ENCODE measurements at regions not wholly inside any gene's neighbourhood (a gene's known extent, or its start where the extent isn't known, plus 50 kb on each side); places are given as distances from the start of the nearest gene placed in this dataset.

DNA sequence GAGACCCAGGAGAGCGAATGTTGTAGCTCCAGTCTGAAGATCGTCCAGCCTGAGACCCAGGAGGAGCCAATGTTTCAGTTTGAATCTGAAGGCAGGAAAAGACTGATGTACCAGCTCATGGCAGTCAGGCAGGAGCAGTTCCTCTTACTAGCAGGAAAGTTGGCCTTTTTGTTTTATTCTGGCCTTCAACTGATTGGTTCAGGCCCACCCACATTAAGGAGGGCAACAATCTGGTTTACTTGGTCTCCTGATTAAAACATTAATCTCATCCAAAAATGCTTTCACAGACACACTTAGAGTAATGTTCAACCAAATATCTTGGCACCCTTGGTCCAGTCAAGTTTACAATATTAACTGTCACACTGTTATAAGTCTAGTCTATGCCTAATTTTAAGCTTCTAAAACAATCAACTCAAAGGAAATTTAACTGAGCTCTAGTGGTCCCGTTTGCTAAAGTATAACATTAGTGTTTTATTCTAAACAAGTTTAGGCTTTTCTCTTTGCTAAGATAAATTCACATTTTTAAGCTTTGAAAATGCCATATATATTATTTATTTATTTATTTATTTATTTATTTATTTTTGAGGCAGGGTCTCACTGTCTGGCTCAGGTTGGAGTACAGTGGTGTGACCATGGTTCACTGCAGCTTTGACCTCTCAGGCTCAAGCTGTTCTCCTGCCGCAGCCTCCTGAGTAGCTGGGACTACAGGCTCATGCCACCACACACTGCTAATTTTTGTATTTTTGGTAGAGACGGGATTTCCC, 275.5 kb upstream of the SLC35B3 start:
- Mint-ChIP-seq H3K4me3 (no peak overlapping the region), H3K4me1 (no peaks in the 10 kb centered on the region), H3K9me3 (no peaks in the 10 kb centered on the region), H3K36me3 (no peaks in the 10 kb centered on the region), H3K27ac (no peak overlapping the region), H3K27me3 (ENCODE audit: low read depth in 2 of 2) (no peaks in the 10 kb centered on the region)
- intact Hi-C loops (cut with micrococcal nuclease): no loop called here
- ATAC-seq (no peak), DNase-seq (no peak)
- Histone ChIP-seq H3K9me3 (ENCODE audit: control insufficient read depth, insufficient read depth, low read length) (no peaks in the 10 kb centered on the region), H3K4me3 (ENCODE audit: low read length) (no peak overlapping the region), H3K27me3 (ENCODE audit: control insufficient read depth, insufficient read depth, low read length) (no peaks in the 10 kb centered on the region), H3K36me3 (ENCODE audit: control insufficient read depth, insufficient read depth, low read length) (no peaks in the 10 kb centered on the region), H3K27ac (ENCODE audit: low read length) (no peak overlapping the region), H3K4me1 (ENCODE audit: control insufficient read depth, insufficient read depth, low read length) (no peaks in the 10 kb centered on the region)
- TF ChIP-seq, protein P1, sequence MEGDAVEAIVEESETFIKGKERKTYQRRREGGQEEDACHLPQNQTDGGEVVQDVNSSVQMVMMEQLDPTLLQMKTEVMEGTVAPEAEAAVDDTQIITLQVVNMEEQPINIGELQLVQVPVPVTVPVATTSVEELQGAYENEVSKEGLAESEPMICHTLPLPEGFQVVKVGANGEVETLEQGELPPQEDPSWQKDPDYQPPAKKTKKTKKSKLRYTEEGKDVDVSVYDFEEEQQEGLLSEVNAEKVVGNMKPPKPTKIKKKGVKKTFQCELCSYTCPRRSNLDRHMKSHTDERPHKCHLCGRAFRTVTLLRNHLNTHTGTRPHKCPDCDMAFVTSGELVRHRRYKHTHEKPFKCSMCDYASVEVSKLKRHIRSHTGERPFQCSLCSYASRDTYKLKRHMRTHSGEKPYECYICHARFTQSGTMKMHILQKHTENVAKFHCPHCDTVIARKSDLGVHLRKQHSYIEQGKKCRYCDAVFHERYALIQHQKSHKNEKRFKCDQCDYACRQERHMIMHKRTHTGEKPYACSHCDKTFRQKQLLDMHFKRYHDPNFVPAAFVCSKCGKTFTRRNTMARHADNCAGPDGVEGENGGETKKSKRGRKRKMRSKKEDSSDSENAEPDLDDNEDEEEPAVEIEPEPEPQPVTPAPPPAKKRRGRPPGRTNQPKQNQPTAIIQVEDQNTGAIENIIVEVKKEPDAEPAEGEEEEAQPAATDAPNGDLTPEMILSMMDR (IDR thresholded peaks at IDR 0.05): no peak
- 89% methylated on average over 4 of the region's 5 CpGs for WGBS (ENCODE audit: insufficient coverage)

- TF ChIP-seq, protein P1 (IDR thresholded peaks at IDR 0.05): no peak
- Mint-ChIP-seq H3K9me3 (no peaks in the 10 kb centered on the region), H3K27ac (no peak overlapping the region), H3K4me1 (no peaks in the 10 kb centered on the region), H3K36me3 (no peaks in the 10 kb centered on the region), H3K4me3 (no peak overlapping the region), H3K27me3 (ENCODE audit: low read depth in 2 of 2) (no peaks in the 10 kb centered on the region)
- H3K9me3 ChIP-seq (ENCODE audit: control insufficient read depth, insufficient read depth, low read length): no peaks in the 10 kb centered on the region
- no peaks in the 10 kb centered on the region for H3K4me1 ChIP-seq (ENCODE audit: control insufficient read depth, insufficient read depth, low read length)
- H3K27ac ChIP-seq (ENCODE audit: low read length): no peak overlapping the region
- intact Hi-C loops (cut with micrococcal nuclease): no loop called here
- H3K36me3 ChIP-seq (ENCODE audit: control insufficient read depth, insufficient read depth, low read length): no peaks in the 10 kb centered on the region
- H3K27me3 ChIP-seq (ENCODE audit: control insufficient read depth, insufficient read depth, low read length): no peaks in the 10 kb centered on the region
- ATAC-seq (no peak), DNase-seq (no peak)
- H3K4me3 ChIP-seq (ENCODE audit: low read length): no peak overlapping the region
- WGBS (ENCODE audit: insufficient coverage): 21% methylated on average over 7 of the region's 7 CpGs
Measured at GRCh38 chr6:8707956-8708772, 272.8 kb upstream of the SLC35B3 start.

GRCh38 chr6:8707369-8707768, 272.0 kb upstream of the SLC35B3 start:
- TF ChIP-seq, protein P1 (IDR thresholded peaks at IDR 0.05): no peak
- Histone ChIP-seq H3K27me3 (ENCODE audit: control insufficient read depth, insufficient read depth, low read length) (no peaks in the 10 kb centered on the region), H3K9me3 (ENCODE audit: control insufficient read depth, insufficient read depth, low read length) (no peaks in the 10 kb centered on the region), H3K4me1 (ENCODE audit: control insufficient read depth, insufficient read depth, low read length) (no peaks in the 10 kb centered on the region), H3K36me3 (ENCODE audit: control insufficient read depth, insufficient read depth, low read length) (no peaks in the 10 kb centered on the region), H3K4me3 (ENCODE audit: low read length) (no peak overlapping the region), H3K27ac (ENCODE audit: low read length) (no peak overlapping the region)
- H3K27ac Mint-ChIP-seq: no peak overlapping the region
- DNase-seq (no peak), ATAC-seq (no peak)
- H3K36me3 Mint-ChIP-seq: no peaks in the 10 kb centered on the region
- H3K27me3 Mint-ChIP-seq (ENCODE audit: low read depth in 2 of 2): no peaks in the 10 kb centered on the region
- intact Hi-C loops (cut with micrococcal nuclease): no loop called here
- H3K4me3 Mint-ChIP-seq: no peak overlapping the region
- peaks cover 4% of the 10 kb centered on the region in 2 donors for H3K9me3 Mint-ChIP-seq
- no peaks in the 10 kb centered on the region for H3K4me1 Mint-ChIP-seq
- WGBS (ENCODE audit: insufficient coverage): 76% methylated on average over 4 of the region's 4 CpGs

Data from natural killer cell (primary cell).